GM23338 (cell line): ENCODE measurements at regions not wholly inside any gene's neighbourhood (a gene's known extent, or its start where the extent isn't known, plus 50 kb on each side); places are given as distances from the start of the nearest gene placed in this dataset.

Source experiments
- ATAC-seq: fragments of 200-7000 bp; cut with Tn5 transposase; 3 replicates; pipeline ENCODE4 v1.9.1; 2020
- DNase-seq: peaks from one replicate; pipeline ENCODE4 v3.0.0-alpha.2; 2015; ENCODE audit warnings: low spot score
- H2AFZ ChIP-seq: fragments of 200-600 bp; sonication (generic); 2 replicates; pipeline ENCODE4 v1.8.0; 2016; ENCODE audit warnings: antibody characterized with exemption, mild to moderate bottlenecking, moderate library complexity
- H3F3A ChIP-seq: fragments of 200-600 bp; sonication (generic); replicated peaks from 2 replicates; pipeline ENCODE4 v1.8.0; 2017; ENCODE audit warnings: antibody characterized with exemption, mixed run types, low read depth
- H3K27ac ChIP-seq: fragments of 200-600 bp; sonication (generic); 2 replicates; pipeline ENCODE4 v1.6.1; 2016; ENCODE audit warnings: low read depth
- H3K27me3 ChIP-seq: fragments of 200-600 bp; sonication (generic); 2 replicates; pipeline ENCODE4 v1.8.0; 2016; ENCODE audit warnings: mild to moderate bottlenecking, mixed run types, moderate library complexity; ENCODE audit not compliant: insufficient read depth
- H3K36me3 ChIP-seq: fragments of 200-600 bp; sonication (generic); 2 replicates; pipeline ENCODE4 v1.8.0; 2016; ENCODE audit warnings: mild to moderate bottlenecking; ENCODE audit not compliant: insufficient read depth
- H3K4me1 ChIP-seq: fragments of 200-600 bp; sonication (generic); 2 replicates; pipeline ENCODE4 v1.8.0; 2016; ENCODE audit warnings: mild to moderate bottlenecking, moderate library complexity; ENCODE audit not compliant: insufficient read depth
- H3K4me2 ChIP-seq: fragments of 200-600 bp; sonication (generic); 2 replicates; pipeline ENCODE4 v1.7.1; 2017; ENCODE audit warnings: mixed run types
- H3K4me3 ChIP-seq: fragments of 200-600 bp; sonication (generic); 2 replicates; pipeline ENCODE4 v1.6.1; 2016; ENCODE audit warnings: mixed run types
- H3K79me2 ChIP-seq: fragments of 200-600 bp; sonication (generic); replicated peaks from 2 replicates; pipeline ENCODE4 v1.8.0; 2017; ENCODE audit warnings: mild to moderate bottlenecking; ENCODE audit not compliant: insufficient read depth
- H3K9me2 ChIP-seq: fragments of 200-600 bp; sonication (generic); 2 replicates; pipeline ENCODE4 v1.8.0; 2017; ENCODE audit not compliant: insufficient read depth
- H4K20me1 ChIP-seq: fragments of 200-600 bp; sonication (generic); replicated peaks from 2 replicates; pipeline ENCODE4 v1.8.0; 2017; ENCODE audit warnings: mild to moderate bottlenecking; ENCODE audit not compliant: insufficient read depth
- H3K27ac Mint-ChIP-seq: 2 replicates; pipeline ENCODE4 v1.8.0; 2020; ENCODE audit warnings: inconsistent platforms, mild to moderate bottlenecking, moderate library complexity, mixed read lengths
- H3K27me3 Mint-ChIP-seq: 3 replicates; pipeline ENCODE4 v1.8.0; 2022; ENCODE audit warnings: low read depth, mild to moderate bottlenecking, moderate library complexity, mixed read lengths, inconsistent platforms; ENCODE audit not compliant: insufficient read depth, poor library complexity
- H3K36me3 Mint-ChIP-seq: 3 replicates; pipeline ENCODE4 v1.8.0; 2021; ENCODE audit warnings: low read depth, mild to moderate bottlenecking, inconsistent platforms, moderate library complexity, mixed read lengths
- H3K4me1 Mint-ChIP-seq: 3 replicates; pipeline ENCODE4 v1.8.0; 2020; ENCODE audit warnings: mild to moderate bottlenecking, inconsistent platforms, mixed read lengths
- H3K4me3 Mint-ChIP-seq: 3 replicates; pipeline ENCODE4 v1.8.0; 2021; ENCODE audit warnings: moderate library complexity, mild to moderate bottlenecking, inconsistent platforms, mixed read lengths
- H3K9me3 Mint-ChIP-seq: 3 replicates; pipeline ENCODE4 v1.8.0; 2020; ENCODE audit warnings: moderate library complexity, mild to moderate bottlenecking, inconsistent platforms, mixed read lengths
- CREB1 ChIP-seq: fragments of 250-450 bp; sonication (Bioruptor Pico); IDR thresholded peaks from 2 replicates; pipeline ENCODE4 v1.5.0; 2020; ENCODE audit warnings: low read depth, mild to moderate bottlenecking, moderate library complexity
- CTCF ChIP-seq, 2 experiments: fragments of 200-600 bp in 1 of 2; sonication (generic) in 1 of 2; conservative IDR thresholded peaks; 2 replicates each; pipeline versions ENCODE4 v1.5.1 to v1.6.1; 2016 to 2017; ENCODE audit warnings: antibody characterized with exemption in 2 of 2, low read depth in 2 of 2, mild to moderate bottlenecking in 2 of 2, moderate library complexity in 1 of 2
- ETS1 ChIP-seq: IDR thresholded peaks from 2 replicates; pipeline ENCODE4 v1.6.1; 2016; ENCODE audit warnings: antibody characterized with exemption
- EZH2 ChIP-seq: fragments of 200-600 bp; sonication (generic); IDR thresholded peaks from one replicate; pipeline ENCODE4 v1.8.0; 2017; ENCODE audit warnings: antibody characterized with exemption, mild to moderate bottlenecking, low read depth; ENCODE audit not compliant: unreplicated experiment
- EZH2phosphoT487 ChIP-seq: fragments of 200-600 bp; sonication (generic); IDR thresholded peaks from one replicate; pipeline ENCODE4 v1.8.1; 2018; ENCODE audit warnings: antibody characterized with exemption; ENCODE audit not compliant: unreplicated experiment
- JUNB ChIP-seq: IDR thresholded peaks from one replicate; pipeline ENCODE4 v1.6.1; 2016; ENCODE audit warnings: antibody characterized with exemption; ENCODE audit not compliant: unreplicated experiment
- NANOG ChIP-seq: IDR thresholded peaks from 2 replicates; pipeline ENCODE4 v1.6.1; 2016; ENCODE audit warnings: antibody characterized with exemption, borderline replicate concordance
- POLR2AphosphoS5 ChIP-seq: IDR thresholded peaks from 2 replicates; pipeline ENCODE4 v1.6.1; 2016; ENCODE audit warnings: antibody characterized with exemption, low read depth
- REST ChIP-seq: IDR thresholded peaks from one replicate; pipeline ENCODE4 v1.6.1; 2018; ENCODE audit warnings: antibody characterized with exemption; ENCODE audit not compliant: unreplicated experiment
- STAT1 ChIP-seq: IDR thresholded peaks from one replicate; pipeline ENCODE4 v1.6.1; 2016; ENCODE audit warnings: antibody characterized with exemption; ENCODE audit not compliant: unreplicated experiment
- ZNF114 ChIP-seq: fragments of 250-450 bp; sonication (Bioruptor Pico); IDR thresholded peaks from 2 replicates; pipeline ENCODE4 v1.5.0; 2020; ENCODE audit warnings: mild to moderate bottlenecking, moderate library complexity
- ZNF331 ChIP-seq: fragments of 250-450 bp; sonication (Bioruptor Pico); IDR thresholded peaks from 2 replicates; pipeline ENCODE4 v1.5.0; 2020; ENCODE audit warnings: low read depth, mild to moderate bottlenecking, moderate library complexity
- ZNF462 ChIP-seq: fragments of 250-450 bp; sonication (Bioruptor Pico); IDR thresholded peaks from 2 replicates; pipeline ENCODE4 v1.5.0; 2020; ENCODE audit warnings: mild to moderate bottlenecking, moderate library complexity

GRCh38 chr9:79104951-79105350 is 466.8 kb upstream of the TLE4 start:
- Mint-ChIP-seq H3K9me3 (peaks cover 31% of the 10 kb centered on the region), H3K27ac (no peak overlapping the region), H3K27me3 (no peaks in the 10 kb centered on the region), H3K36me3 (peaks cover 28% of the 10 kb centered on the region), H3K4me1 (no peaks in the 10 kb centered on the region), H3K4me3 (no peak overlapping the region)
- H3K27me3 ChIP-seq, result no peaks in the 10 kb centered on the region
- TF ChIP-seq ZNF114 (CRISPR knock-in tag), result no peak
- TF ChIP-seq CREB1 (CRISPR knock-in tag), result no peak
- no peak for TF ChIP-seq EZH2phosphoT487
- TF ChIP-seq CTCF (conservative IDR thresholded peaks at IDR 0.05; ENCODE audit: low read depth in 2 of 2), result no peak
- no peak for TF ChIP-seq REST
- TF ChIP-seq ZNF331 (CRISPR knock-in tag), result no peak
- TF ChIP-seq ETS1, result no peak
- no peak for TF ChIP-seq NANOG
- TF ChIP-seq EZH2, result no peak
- TF ChIP-seq POLR2AphosphoS5, result no peak
- TF ChIP-seq ZNF462 (CRISPR knock-in tag), result no peak
- no peak for TF ChIP-seq STAT1
- TF ChIP-seq JUNB, result no peak
- no peaks in the 10 kb centered on the region for H3K79me2 ChIP-seq
- no peak overlapping the region for H3K4me2 ChIP-seq
- H2AFZ ChIP-seq, result no peak overlapping the region
- DNase-seq, result no peak
- ATAC-seq, result no peak
- no peak overlapping the region for H3K4me3 ChIP-seq
- H3K4me1 ChIP-seq, result no peaks in the 10 kb centered on the region
- no peaks in the 10 kb centered on the region for H3K9me2 ChIP-seq
- H3K36me3 ChIP-seq, result no peaks in the 10 kb centered on the region
- no peaks in the 10 kb centered on the region for H3F3A ChIP-seq
- H4K20me1 ChIP-seq, result no peaks in the 10 kb centered on the region
- H3K27ac ChIP-seq, result no peak overlapping the region
